DND-41 (cell line): ENCODE measurements at regions not wholly inside any gene's neighbourhood (a gene's known extent, or its start where the extent isn't known, plus 50 kb on each side); places are given as distances from the start of the nearest gene placed in this dataset.

ENCODE experiments used
- EZH2 ChIP-seq: IDR thresholded peaks from 3 replicates; pipeline ENCODE4 v1.6.1; 2012; ENCODE audit warnings: borderline replicate concordance, low read depth, mild to moderate bottlenecking, moderate library complexity, low read length, inconsistent platforms; ENCODE audit not compliant: severe bottlenecking
- TF ChIP-seq, protein P1 (sequence below): IDR thresholded peaks from 2 replicates; pipeline ENCODE4 v1.5.1; 2012; ENCODE audit warnings: borderline replicate concordance, low read length, moderate library complexity, mild to moderate bottlenecking; ENCODE audit not compliant: poor library complexity, severe bottlenecking; ENCODE audit errors: extremely low read depth

DNA sequence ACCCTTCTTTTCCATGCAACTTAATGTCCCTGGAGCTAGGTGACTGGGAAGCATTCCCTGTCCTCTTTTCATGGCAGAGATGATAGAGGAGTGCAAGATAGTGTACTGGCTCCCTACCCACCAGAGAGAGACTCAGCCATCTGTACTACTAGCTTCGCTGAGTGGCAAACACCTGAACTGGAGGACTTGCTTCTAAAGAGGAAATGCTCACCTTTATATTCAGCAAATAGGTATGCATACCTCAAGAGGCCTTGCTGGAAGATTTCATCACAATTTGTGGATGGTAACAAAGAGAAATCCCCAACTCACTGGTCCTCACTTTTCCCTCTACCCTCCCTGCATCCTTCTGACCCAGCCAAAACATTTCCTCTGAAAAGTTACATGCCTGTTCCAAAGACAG is 124.1 kb downstream of the FOXA2 start:
- TF ChIP-seq, protein P1, sequence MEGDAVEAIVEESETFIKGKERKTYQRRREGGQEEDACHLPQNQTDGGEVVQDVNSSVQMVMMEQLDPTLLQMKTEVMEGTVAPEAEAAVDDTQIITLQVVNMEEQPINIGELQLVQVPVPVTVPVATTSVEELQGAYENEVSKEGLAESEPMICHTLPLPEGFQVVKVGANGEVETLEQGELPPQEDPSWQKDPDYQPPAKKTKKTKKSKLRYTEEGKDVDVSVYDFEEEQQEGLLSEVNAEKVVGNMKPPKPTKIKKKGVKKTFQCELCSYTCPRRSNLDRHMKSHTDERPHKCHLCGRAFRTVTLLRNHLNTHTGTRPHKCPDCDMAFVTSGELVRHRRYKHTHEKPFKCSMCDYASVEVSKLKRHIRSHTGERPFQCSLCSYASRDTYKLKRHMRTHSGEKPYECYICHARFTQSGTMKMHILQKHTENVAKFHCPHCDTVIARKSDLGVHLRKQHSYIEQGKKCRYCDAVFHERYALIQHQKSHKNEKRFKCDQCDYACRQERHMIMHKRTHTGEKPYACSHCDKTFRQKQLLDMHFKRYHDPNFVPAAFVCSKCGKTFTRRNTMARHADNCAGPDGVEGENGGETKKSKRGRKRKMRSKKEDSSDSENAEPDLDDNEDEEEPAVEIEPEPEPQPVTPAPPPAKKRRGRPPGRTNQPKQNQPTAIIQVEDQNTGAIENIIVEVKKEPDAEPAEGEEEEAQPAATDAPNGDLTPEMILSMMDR, result no peak
- TF ChIP-seq EZH2, result no peak
